Thyroid gland (tissue), 4 donors: ENCODE measurements at regions not wholly inside any gene's neighbourhood (a gene's known extent, or its start where the extent isn't known, plus 50 kb on each side); places are given as distances from the start of the nearest gene placed in this dataset.

Experiments used
- DNase-seq, 2 donors: peaks; one replicate each; pipeline ENCODE4 v3.0.0-alpha.2; 2019
- H3K27ac ChIP-seq, 3 donors: fragments of 200-600 bp; sonication (generic); 1 replicate in 2 of 3; 2 replicates in 1 of 3; pipeline ENCODE4 v1.5.1; 2016 to 2019; ENCODE audit warnings: mild to moderate bottlenecking in 1 of 3, moderate library complexity in 1 of 3
- H3K27me3 ChIP-seq: fragments of 200-600 bp; sonication (generic); one replicate; pipeline ENCODE4 v1.5.1; 2019
- H3K36me3 ChIP-seq, 2 donors: fragments of 200-600 bp; sonication (generic); one replicate each; pipeline ENCODE4 v1.5.1; 2016 to 2019
- H3K4me1 ChIP-seq, 2 donors: fragments of 200-600 bp; sonication (generic); one replicate each; pipeline ENCODE4 v1.5.1; 2017 to 2019
- H3K4me3 ChIP-seq, 3 donors: fragments of 200-600 bp; sonication (generic); replicated peaks in 1 of 3; 1 replicate in 2 of 3; 2 replicates in 1 of 3; pipeline ENCODE4 v1.5.1; 2016; ENCODE audit warnings: mild to moderate bottlenecking in 1 of 3
- H3K9me3 ChIP-seq: fragments of 200-600 bp; sonication (generic); one replicate; pipeline ENCODE4 v1.5.1; 2017
- POLR2A ChIP-seq, 2 donors: fragments of 450-650 bp; IDR thresholded peaks; one replicate each; pipeline ENCODE4 v1.6.1; 2017; ENCODE audit warnings: antibody characterized with exemption in 2 of 2, mild to moderate bottlenecking in 2 of 2, moderate library complexity in 1 of 2
- WGBS, 2 donors: methylation state at CpG; one replicate each; pipeline ENCODE4 v1.1.5; 2017; 5-methylcytosine and 5-hydroxymethylcytosine counted together
- intact Hi-C: fragments of 100-400 bp; cut with DNase I; formaldehyde crosslinking; loops from one replicate; pipeline ENCODE4 v1.15.1; 2023
- TF ChIP-seq, protein P1 (sequence below), 6 experiments: fragments of 200-600 bp in 3 of 6; fragments of 450-650 bp in 3 of 6; sonication (generic) in 3 of 6; IDR thresholded peaks; one replicate each; pipeline ENCODE4 v1.5.1; 2016 to 2019; ENCODE audit warnings: antibody characterized with exemption in 6 of 6, mild to moderate bottlenecking in 2 of 6, inconsistent platforms in 1 of 6, moderate library complexity in 1 of 6

DNA sequence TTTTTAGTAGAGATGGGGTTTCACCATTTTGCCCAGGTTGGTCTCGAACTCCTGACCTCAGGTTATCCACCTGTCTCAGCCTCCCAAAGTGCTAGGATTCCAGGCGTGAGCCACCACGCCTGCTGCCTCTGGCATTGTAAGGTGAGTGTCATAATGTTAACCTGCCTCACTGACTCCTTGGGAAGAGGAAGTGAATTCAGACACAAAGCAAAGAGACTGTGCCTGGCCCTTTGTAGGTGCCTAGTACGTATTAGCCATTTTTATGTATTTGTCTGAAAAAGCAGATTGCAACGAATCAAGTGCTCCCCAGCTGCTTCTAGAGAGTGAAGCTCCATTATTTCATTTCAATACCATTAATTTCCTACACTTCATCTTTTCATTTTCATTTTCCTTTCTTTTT lies 260.5 kb downstream of the SAMD5 start:
- H3K4me1 ChIP-seq = no peaks in the 10 kb centered on the region
- intact Hi-C loops = no loop called here
- WGBS, 2 donors = 91 to 96% methylated on average over 5 of the region's 5 CpGs
- H3K27ac ChIP-seq = no peak overlapping the region
- H3K9me3 ChIP-seq = no peaks in the 10 kb centered on the region
- TF ChIP-seq, protein P1, sequence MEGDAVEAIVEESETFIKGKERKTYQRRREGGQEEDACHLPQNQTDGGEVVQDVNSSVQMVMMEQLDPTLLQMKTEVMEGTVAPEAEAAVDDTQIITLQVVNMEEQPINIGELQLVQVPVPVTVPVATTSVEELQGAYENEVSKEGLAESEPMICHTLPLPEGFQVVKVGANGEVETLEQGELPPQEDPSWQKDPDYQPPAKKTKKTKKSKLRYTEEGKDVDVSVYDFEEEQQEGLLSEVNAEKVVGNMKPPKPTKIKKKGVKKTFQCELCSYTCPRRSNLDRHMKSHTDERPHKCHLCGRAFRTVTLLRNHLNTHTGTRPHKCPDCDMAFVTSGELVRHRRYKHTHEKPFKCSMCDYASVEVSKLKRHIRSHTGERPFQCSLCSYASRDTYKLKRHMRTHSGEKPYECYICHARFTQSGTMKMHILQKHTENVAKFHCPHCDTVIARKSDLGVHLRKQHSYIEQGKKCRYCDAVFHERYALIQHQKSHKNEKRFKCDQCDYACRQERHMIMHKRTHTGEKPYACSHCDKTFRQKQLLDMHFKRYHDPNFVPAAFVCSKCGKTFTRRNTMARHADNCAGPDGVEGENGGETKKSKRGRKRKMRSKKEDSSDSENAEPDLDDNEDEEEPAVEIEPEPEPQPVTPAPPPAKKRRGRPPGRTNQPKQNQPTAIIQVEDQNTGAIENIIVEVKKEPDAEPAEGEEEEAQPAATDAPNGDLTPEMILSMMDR (IDR thresholded peaks at IDR 0.05) = no peak
- TF ChIP-seq POLR2A (IDR thresholded peaks at IDR 0.05) = no peak
- H3K36me3 ChIP-seq = no peaks in the 10 kb centered on the region
- H3K27me3 ChIP-seq = no peaks in the 10 kb centered on the region
- DNase-seq = no peak
- no peak overlapping the region for H3K4me3 ChIP-seq

DNA sequence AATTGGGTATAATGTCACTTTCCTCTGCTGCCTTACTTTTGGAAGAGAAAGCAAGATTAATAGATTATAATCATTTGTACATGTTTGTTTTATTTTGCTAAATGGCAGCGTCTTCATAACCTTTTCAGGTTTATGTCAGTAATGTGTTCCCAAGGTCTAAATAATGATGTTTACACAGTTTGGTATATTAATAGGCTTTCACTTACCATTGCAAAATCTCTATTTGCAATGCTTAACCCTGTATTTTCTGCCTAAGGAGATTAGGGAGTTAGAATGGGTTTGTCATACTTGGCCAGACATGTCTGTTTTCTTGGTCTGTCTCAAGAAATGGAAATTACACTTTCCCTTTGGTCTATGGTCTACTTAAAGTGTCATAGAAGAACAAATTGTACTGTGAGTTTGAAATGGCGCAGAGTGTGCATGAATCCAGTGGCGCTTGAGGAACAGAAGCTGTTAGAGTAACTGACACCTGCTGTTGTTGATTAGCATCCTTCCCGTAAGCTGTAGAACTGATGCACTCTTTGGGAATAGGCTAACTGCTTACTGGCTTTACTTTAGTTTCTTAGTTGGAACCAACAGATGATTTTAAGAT lies 261.1 kb downstream of the SAMD5 start:
- no peaks in the 10 kb centered on the region for H3K36me3 ChIP-seq
- no peak for DNase-seq
- H3K27ac ChIP-seq = no peak overlapping the region
- intact Hi-C loops = no loop called here
- TF ChIP-seq POLR2A (IDR thresholded peaks at IDR 0.05) = no peak
- TF ChIP-seq, protein P1 (IDR thresholded peaks at IDR 0.05) = no peak
- H3K9me3 ChIP-seq = no peaks in the 10 kb centered on the region
- 73 to 89% methylated on average over 4 of the region's 4 CpGs for WGBS, 2 donors
- H3K4me3 ChIP-seq = no peak overlapping the region
- H3K4me1 ChIP-seq = no peaks in the 10 kb centered on the region
- no peaks in the 10 kb centered on the region for H3K27me3 ChIP-seq

DNA sequence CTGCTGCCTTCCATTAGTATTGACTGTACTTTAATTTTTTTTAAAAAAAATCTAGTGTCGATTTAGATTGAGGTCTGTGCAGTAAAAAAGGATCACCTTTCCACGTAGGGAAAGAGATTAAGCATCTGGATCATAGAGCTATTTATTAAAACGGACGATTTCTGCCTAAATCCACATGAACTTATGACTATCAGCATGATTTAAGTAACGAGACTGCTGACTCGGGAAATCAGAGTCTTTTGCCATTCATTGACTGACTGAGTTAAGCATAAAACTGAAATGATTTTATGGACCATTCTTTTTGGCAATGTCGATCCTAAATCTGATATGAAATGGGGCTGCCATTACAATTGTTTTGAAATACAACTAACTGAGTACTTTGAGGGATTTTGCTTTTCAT lies 261.7 kb downstream of the SAMD5 start:
- WGBS, 2 donors = 81 to 89% methylated on average over 7 of the region's 7 CpGs
- no peaks in the 10 kb centered on the region for H3K27me3 ChIP-seq
- H3K4me3 ChIP-seq = no peak overlapping the region
- intact Hi-C loops = no loop called here
- DNase-seq = no peak
- TF ChIP-seq, protein P1 (IDR thresholded peaks at IDR 0.05) = no peak
- H3K9me3 ChIP-seq = no peaks in the 10 kb centered on the region
- H3K36me3 ChIP-seq = no peaks in the 10 kb centered on the region
- H3K27ac ChIP-seq = no peak overlapping the region
- H3K4me1 ChIP-seq = no peaks in the 10 kb centered on the region

DNA sequence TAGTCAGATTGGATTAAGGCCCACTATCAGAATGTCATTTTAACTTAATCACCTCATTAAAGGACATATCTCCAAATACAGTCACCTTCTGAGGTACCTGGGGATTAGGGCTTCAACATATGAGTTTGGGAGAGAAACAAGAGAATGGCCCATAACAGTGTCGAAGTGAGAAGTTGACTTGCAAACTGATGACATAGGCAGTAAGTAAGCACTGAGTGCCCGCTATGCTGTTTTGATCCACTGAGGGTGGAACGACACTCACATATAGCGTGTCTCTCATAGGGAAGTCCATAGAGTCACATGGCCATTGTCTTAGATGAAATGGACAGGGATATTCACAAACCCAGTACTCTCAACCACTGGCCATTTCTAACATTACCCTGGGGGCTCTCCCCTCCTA lies 264.2 kb downstream of the SAMD5 start:
- H3K4me1 ChIP-seq = no peaks in the 10 kb centered on the region
- DNase-seq = no peak
- WGBS, 2 donors = 99% methylated on average over 4 of the region's 4 CpGs
- H3K36me3 ChIP-seq = no peaks in the 10 kb centered on the region
- H3K4me3 ChIP-seq = no peak overlapping the region
- H3K27ac ChIP-seq = no peak overlapping the region
- H3K27me3 ChIP-seq = no peaks in the 10 kb centered on the region
- H3K9me3 ChIP-seq = no peaks in the 10 kb centered on the region
- TF ChIP-seq, protein P1 (IDR thresholded peaks at IDR 0.05) = no peak
- no peak for TF ChIP-seq POLR2A (IDR thresholded peaks at IDR 0.05)
- intact Hi-C loops = no loop called here

DNA sequence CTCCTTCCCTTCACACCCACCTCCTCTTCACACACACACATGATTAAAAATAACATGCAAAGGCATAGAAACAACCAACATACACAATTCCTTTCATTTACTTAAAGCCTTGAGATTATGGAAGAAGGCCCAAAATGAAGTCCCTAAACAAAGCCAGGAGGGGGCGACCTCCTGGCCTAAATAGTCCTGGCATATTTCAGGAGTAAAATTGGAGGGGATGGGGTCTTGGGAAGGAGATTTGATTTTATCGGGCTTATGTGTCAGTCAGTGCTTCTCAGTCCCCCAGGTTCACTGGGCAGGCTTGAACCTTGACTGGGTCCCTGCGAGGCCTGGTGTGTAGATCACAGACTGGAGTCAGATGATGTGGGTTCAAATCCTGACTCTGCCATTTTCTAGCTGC lies 266.4 kb downstream of the SAMD5 start:
- H3K9me3 ChIP-seq = no peaks in the 10 kb centered on the region
- no peaks in the 10 kb centered on the region for H3K4me1 ChIP-seq
- intact Hi-C loops = no loop called here
- no peaks in the 10 kb centered on the region for H3K27me3 ChIP-seq
- DNase-seq = no peak
- no peak overlapping the region for H3K4me3 ChIP-seq
- TF ChIP-seq, protein P1 (IDR thresholded peaks at IDR 0.05) = no peak
- no peak for TF ChIP-seq POLR2A (IDR thresholded peaks at IDR 0.05)
- no peaks in the 10 kb centered on the region for H3K36me3 ChIP-seq
- 69 to 72% methylated on average over 3 of the region's 3 CpGs for WGBS, 2 donors
- no peak overlapping the region for H3K27ac ChIP-seq
